NCI-H1930 (cell line): ENCODE measurements at regions not wholly inside any gene's neighbourhood (a gene's known extent, or its start where the extent isn't known, plus 50 kb on each side); places are given as distances from the start of the nearest gene placed in this dataset.
"Not testable (repeated sequence)": the region's sequence is repeated elsewhere in the genome, so short reads cannot be mapped to it uniquely, and the experiment has no call there.

ENCODE experiments used
- DNase-seq, 2 experiments: peaks; one replicate each; lab custom pipeline; 2025; lab: John Stamatoyannopoulos, UW

DNA sequence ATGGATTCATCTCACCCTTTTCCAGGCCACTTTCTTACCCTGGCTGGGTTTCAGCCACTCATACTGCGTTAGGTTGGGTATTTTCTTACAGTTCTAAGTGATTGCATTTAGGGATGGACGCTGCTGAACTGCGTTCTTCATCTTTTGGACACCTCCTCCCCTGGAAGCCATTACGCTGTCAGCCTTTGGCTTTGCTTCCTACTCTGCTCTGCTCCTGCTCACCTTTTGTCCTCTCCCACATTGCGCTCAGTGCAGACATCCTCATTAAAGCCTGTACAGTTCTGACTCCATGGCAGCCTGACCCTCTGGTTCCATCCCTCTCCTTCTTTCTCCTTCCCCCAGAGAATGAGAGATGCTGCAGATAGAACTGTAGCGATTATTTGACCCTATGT, 108.9 kb downstream of the SRGAP2 start:
- DNase-seq, result not testable (repeated sequence)

DNA sequence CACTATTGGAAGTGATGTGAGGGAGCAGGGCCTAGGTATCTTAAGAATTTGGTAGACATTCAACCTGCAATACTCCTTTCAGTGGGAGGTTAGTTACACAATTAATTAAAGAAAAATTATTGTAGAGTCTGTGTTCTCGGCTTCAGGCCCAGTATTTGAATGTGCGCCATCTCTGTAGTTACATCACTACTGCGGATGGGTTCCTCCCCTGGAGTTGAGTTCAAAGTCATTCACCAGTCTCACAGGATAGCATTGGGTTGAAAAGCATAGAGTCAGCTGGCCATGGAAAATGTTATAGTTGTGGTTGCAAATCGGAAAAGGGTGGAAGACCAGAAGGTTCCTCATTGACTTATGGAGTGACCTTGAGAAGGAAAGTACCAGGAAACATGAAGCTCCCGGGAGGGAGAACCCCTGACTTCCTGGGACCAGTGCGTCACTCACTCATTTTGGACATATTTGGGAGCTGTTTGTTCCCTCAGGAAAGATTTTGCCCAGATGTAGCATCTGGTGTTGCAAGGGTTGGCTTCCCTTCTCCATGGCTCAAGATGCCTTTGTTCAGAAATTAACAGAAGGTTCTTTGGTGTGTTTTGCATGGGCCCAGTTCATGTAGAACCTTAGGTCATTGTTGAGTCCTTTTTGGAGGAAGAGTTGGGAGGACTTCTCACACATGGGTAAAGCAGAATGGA, 111.8 kb downstream of the SRGAP2 start:
- not testable (repeated sequence) for DNase-seq

DNA sequence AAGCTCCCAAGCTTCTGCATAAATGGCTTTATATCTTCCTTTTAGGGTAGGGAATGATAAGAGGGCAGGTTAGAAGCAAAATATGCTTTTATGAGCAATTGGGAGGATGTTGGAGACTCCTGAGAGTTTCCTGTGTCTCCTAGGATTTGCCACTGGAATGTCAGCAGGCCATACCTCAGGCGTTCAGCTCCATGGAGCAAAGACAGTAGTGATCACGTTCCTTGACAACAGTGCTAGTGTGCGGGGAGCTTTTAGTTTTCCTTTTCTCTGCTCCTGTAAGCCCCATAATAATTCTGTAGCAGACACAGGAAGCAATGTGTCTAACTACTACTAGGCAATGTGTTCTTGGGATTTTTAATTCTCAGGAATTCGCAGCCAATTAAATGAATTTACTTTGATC, 113.6 kb downstream of the SRGAP2 start:
- DNase-seq, result not testable (repeated sequence)

DNA sequence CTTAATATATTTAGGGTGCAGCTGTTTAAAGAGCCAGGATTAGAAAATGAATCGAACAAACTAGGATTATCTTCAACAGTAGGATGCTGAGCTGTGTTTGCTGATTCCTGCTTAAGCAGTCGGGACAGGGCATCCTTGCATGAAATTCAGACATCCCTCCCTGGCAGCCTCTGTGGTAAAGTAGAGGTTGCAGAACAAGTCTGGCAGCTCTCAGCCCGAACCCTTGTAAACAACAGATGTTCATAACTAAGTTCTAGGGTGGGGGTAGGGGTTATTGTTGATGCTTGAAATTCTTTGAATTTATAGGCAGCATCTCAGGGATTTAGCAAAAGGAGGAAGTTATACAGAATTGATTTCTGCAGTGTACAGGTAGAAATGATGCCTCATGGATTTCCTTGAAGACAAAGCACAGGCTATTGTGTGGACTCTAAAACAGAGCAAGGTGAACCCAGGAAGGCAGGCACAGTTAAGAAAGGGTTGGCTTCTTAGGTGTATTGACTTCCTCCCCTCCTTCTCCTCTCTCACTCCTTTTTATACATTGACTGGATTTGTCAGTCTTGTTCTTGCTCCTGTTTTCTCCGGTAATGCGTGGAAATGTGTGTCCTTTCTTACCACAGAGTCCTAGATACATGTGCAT, 114.7 kb downstream of the SRGAP2 start:
- DNase-seq, result not testable (repeated sequence)

DNA sequence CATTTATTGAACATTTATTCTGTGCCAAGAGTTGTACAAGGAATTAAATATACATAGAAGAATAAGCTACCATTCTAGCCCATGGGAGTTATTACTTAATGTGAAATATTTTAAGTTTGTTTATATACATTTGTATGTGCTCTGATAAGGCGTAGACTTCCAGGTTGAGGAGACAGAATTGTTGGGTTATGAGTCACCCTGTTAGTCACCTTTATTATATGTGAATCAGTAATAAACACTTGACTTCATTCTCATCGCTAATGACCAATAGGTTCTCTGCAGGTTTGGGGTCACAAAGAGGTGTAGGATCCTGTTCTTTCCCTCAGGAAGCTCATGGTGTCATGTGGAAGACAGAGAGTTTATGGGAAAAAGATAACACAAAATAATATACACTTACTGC, 116.9 kb downstream of the SRGAP2 start:
- DNase-seq, result not testable (repeated sequence)

DNA sequence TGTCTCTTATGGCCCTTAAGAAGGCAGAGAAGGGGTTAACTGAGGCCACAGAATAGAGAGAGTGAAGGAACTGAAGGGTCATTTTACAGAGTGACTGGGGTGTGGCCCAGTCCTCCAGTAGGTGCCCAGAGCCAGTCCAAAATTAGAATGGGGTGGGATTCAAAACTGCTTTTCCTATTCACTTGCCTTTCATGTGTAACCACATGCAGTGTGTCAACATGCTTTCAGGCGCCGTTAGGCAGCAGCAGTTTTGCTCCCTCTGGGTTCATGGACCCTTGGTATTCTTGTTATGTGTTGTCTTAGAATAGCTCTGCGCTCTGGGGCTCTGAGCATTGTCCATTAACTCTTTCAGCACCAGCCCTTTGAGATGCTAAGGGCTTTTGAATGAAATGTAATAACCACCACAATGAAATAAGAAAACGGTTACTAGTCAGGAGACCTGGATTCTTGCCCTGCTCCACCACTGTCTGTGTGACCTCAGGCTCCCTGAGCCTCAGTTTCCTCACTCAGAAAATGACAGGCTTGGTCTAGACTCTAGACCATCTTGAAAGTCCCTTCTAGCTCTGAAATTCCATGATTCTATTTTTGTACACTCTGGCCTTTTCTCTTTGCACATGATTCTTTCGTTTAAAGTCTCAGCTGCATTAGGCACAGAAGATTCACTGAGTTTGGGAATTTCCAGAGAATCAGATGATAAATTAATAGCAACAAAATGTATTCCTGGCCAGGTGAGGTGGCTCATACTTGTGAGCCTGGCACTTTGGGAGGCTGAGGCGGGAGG, 123.0 kb downstream of the SRGAP2 start:
- not testable (repeated sequence) for DNase-seq

DNA sequence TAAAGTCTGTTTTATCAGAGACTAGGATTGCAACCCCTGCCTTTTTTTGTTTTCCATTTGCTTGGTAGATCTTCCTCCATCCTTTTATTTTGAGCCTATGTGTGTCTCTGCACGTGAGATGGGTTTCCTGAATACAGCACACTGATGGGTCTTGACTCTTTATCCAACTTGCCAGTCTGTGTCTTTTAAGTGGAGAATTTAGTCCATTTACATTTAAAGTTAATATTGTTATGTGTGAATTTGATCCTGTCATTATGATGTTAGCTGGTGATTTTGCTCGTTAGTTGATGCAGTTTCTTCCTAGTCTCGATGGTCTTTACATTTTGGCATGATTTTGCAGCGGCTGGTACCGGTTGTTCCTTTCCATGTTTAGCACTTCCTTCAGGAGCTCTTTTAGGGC, 128.3 kb downstream of the SRGAP2 start:
- DNase-seq, result not testable (repeated sequence)

DNA sequence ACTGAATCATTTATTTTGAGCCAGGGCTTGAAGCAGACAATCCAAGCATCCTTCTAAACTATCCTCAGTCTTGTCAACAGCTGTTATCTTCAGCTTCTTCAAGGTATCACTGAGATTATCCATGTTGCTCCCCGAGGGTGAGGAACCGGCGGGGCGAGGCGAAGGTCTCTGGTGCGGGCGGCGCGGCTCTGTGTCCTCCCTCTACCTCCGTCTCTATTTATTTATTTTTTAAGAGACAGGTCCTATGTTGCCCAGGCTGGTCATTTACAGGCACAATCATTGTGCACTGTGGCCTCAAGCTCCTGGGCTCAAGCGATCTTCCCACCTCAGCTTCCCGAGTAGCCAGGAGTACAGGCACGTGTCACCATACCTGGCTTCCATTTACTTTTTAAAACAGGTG, 130.0 kb downstream of the SRGAP2 start:
- DNase-seq, result not testable (repeated sequence)

DNA sequence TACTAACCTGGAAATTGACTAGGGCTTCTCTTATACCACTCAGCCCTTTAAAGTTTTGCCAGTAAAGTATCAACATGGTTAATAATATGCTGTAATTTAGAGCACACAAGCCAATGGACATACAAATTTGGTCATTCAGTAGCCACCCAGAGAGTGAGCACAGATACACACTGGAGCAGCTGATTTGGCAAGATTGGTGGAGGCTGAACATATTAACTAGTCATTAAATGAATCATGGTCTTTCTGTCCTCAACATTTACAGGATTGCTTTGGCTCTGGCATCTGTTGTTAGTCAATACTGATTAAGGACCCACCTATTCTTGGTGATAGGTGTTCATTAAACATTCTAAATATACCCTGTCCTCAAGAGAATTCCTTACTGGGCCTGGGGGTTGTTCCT, 130.6 kb downstream of the SRGAP2 start:
- not testable (repeated sequence) for DNase-seq

DNA sequence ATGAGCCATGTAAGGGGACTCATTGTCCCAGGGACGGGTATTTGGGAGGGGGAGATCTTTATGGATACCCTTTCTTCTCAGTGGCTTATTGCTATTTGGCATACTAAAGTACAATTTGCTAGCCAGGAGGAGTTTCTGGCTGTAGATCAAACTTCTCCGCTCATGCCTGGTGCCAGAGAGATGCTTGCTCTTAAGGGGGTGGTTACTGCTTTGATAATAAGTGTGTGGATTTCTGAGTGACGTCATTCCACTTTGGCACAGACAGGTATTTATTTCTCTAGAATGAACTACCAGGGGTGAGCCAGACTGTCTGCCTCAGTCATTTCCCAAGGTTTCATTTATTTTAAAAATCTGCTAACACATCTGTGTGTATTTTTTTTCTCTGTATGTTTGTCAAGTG, 131.1 kb downstream of the SRGAP2 start:
- DNase-seq, result not testable (repeated sequence)

DNA sequence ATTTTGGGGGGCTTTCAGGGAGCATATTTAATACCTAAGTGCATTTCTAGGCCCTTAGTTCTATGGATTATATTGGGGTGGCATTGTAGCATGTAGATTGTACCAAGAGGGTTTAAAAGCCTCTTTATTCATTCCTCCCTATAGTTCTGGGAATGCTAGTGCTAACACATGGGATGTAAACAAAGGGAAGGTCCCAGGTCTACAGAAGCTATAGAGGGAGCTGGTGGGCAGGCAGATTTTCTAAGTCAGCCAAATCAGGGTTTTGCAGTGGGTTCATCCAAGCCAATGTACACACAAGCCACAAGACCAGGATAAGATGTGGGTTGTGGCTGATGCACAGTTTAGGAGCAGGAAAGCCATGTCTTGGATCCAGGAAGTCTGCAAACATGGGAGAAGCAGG, 131.8 kb downstream of the SRGAP2 start:
- DNase-seq, result not testable (repeated sequence)

DNA sequence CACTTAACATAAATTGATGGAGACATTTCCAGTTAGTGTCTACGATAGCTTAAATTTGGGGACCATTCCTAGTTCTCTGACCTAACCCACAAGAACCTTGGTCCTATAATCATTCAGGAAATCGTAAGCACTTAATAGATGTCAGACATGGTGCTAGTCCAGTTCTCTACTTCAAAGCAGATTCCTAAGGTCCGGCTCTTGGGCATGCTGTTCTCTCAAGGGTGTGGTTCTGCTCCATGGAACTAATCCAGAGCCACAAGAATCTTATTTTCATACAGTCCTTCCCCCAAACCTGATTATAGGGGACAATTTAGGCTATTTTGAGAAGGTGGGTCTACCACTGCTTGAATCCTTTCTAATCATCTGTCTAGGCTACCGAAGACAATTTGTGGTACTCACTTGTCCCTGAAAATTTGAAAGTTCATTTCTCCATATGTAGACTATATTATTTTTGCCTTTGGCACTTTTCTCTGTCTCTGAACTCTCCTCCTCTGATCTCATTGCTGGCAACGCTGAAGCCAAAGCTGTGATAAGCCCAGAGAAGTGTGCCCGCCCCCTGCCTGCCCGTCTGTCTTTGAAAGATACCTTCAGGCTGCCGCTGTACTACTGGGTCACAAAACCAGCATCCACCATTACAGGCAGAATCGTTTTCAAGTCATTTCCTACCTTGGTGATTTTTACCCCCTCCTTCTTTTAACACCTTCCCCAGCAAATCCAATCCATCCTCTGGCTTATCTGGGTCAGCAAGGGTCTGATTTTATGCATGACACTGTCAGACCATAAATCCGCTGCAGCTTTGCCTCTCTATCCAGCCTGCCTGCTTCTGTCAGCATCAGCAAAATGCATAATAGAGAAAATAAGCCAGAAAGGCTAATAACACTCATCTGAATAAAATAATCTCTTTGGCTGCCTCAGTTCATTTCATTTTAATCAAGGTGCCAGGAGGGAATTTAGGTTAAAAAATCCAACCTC, 132.8 kb downstream of the SRGAP2 start:
- not testable (repeated sequence) for DNase-seq

DNA sequence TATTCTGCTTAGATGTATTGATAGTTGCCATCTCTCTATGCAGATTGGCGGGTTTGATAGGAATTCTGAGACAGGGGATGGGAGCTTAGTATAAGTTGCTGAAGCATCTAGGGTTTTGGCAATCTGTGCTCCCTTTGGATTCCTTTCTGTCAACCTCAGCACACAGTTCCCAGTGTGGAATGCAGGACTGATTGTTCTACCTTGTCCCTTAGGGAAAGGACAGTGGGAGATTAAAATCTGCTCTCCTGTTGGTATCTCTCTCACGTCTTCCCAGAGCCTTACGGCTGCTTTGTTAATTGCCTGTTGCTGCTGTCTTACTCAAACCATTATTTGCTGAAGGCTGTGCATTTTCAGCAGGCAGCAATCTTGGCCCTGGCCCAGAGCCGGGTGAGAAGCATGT, 133.3 kb upstream of the IKBKE start:
- DNase-seq, result not testable (repeated sequence)

DNA sequence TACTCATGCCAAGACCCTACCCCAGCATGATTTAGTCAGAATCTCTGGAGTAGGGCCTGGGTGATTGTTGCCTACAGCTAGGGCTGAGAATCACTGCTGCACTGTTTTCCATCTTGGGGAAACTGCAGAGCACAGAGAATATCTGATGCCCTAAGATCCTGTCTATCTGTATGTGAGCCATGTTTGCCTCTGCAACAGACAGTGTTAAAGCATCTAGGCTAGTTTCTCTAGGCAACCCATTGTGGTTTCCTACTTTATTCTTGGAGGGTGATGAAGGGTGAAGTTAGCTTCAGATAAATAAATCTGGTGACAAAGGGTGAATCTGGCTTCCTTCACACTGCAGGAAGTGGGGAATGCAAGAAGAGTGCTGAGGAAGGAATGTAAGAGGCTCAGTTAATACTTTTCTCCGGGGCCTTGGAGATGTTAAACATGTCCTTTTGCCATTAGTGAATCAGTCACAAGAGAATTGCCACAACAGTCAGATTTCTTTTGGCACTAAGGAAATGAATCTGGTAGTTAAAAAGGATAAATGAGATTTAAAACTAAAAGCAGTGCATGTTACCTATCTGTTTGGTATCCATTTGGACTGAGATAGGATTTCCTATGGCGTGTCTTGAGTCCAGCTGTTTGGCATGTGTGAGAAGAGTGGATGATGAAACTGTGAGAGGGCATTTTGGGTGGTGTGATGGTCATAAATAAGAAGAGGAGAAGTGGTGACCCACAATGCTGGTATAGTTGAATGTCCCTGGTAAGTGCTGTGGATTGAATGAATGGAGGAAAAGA, 119.6 kb upstream of the IKBKE start:
- not testable (repeated sequence) for DNase-seq

DNA sequence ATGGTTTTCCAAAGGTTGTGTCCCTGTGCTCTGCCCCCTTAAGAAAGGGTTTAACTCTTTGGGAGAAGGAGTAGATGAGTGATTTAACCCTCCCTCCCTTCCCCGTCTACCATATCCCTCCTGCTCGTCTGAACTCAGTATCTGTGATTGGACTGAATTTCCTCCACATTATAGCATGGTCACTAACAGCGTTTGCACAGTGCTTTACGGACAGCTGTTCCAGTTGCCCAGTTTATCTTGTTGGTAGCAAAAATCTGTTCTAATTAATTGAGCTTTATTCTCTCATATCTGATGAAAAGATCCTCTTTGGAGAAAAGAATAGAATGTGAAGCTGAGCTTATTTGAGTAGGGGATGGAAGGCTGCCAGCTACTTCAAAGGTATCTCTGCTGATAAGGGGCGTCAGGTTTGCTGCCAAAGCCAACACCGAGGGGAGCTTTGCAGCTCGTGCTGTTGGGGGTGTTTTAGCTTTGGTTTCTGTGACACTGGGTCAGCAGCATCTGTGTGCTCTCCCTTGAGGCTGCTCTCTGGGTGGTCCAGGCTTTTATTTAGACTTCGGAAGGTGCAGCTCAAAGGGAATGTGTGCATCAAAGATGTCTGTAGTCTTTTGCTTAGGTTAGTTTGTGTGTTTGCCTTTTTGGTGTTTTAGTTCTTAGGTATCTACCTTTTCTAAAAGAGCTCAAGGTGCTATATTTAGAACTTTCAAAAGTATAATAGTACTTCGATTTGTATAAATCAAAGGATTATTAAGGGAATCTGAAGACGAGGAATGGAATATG, 118.8 kb upstream of the IKBKE start:
- DNase-seq, result not testable (repeated sequence)

DNA sequence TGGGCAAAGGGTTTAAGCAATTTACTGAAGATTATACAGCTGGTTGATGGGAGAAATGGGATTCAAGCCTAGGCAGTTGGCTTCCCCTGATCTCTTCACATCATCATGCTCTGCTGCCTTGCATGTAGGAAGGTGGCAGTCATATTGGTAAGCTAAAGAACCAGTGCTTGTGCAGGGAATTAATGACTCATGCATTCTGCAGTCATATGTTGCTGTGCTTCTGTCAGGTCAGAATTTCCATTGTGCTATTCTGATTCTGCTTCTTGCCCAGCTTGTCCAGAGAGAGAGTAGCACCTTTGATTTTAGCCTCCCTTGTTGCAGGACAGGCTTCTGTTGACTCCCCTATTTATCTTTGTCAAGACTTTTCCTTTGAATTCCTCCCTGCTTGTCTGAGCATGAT, 114.0 kb upstream of the IKBKE start:
- DNase-seq, result not testable (repeated sequence)

DNA sequence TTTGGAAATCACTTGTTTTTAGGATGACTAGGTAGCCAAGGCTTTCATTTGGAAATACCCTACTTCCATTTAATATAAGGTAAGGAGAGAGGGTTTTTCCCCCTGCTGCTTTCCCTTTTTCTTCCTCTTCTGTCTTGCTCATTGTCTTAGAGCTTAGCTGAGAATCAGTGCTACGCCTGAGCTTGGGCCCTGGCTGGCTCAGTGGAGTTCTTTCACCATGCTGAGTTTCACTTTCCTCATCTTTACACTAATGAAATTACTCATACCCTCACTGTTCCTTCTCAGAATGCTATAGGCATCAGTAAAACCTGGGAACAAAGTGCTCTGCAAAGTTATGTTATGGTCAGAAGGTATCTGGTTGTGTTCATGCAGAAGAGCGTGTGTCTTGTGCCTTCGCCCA, 112.3 kb upstream of the IKBKE start:
- DNase-seq, result not testable (repeated sequence)

DNA sequence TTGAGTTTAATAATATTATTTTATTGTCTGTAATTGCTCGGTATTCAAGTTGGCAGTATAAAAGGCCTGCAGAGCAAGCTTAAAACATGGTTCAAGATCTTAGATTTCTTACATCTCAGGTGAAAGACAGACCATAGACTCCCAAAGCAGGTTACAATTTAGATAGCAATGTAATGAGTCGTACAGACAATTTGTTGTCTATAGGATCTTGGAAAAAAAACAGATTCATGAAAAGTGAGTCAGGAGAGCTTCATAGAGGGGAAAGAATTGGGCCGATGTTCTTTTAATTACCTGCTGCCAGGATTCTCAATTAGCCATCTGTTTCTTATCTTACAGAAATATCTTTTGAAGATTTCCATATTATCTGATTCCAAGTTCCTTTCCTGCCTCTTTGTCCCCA, 111.5 kb upstream of the IKBKE start:
- not testable (repeated sequence) for DNase-seq

DNA sequence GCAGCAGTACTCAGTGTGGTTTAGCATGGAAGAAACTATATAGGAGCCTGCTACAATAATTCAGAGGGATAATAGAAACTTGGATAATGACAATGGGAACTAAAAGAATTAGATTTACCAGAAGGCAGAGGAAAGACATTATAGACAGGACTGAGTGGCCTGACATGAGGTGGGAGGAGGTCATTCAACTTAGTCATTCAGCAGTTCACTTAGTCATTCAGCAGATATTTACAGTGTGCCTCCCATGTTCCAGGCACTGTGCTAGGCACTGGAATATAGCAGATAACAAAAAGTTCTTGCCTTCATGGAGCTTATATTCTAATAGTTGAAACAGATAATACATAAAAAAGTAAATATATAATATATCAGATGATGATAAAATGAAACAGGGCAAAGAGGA, 110.9 kb upstream of the IKBKE start:
- DNase-seq, result not testable (repeated sequence)

DNA sequence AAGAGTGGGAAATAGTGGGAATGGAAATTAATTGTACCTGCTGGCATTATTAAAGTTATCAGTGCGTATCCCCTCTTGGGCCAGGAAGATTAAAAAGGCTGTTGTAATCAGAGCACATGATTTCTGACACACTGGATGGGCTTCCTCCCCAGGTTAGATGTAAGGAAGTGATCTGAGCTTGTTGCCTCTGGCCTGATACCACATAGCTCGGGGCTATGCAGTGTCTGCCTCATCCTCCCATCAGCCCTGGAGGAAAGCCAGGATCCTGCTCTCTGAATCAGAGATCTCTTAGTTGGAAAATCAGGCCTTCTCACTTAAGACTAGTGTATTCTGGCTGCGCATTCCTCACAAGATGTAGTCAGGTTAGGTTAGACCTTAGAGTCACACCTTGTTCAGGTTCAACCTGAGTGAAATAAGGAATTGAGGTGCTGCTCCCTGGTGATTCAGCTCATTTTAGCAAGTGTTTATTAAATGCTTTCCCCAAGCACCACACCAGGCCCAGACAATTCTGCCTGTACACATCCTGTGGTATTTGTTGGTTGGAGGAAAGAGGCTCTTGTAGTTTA, 108.2 kb upstream of the IKBKE start:
- not testable (repeated sequence) for DNase-seq
